GM15510 (cell line): ENCODE measurements at regions not wholly inside any gene's neighbourhood (a gene's known extent, or its start where the extent isn't known, plus 50 kb on each side); places are given as distances from the start of the nearest gene placed in this dataset.

ENCODE experiments used
- POLR2A ChIP-seq: IDR thresholded peaks from 3 replicates; pipeline ENCODE4 v1.6.1; 2011; ENCODE audit warnings: borderline replicate concordance; ENCODE audit not compliant: insufficient read length; ENCODE audit errors: extremely low read depth

DNA sequence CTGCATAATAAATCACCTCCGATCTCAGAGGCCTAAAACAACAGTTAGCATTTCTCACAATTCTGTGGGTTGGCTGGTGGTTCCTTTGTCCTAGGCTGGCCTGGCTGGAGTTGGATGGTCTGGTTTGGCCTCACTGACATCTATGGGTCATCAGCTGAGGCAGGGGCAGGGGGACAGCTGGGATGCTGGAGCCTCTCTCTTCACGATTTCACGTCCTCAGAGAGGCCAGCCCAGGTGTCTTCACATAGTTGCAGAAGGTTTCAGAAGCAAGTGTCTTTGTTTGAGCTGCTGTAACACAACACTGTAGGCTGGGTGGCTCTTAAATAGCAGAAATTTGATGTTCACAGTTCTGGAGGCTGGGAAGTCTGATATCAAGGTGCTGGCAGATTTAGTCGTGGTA, 155.5 kb upstream of the CACNA1E start:
- TF ChIP-seq POLR2A, result no peak

DNA sequence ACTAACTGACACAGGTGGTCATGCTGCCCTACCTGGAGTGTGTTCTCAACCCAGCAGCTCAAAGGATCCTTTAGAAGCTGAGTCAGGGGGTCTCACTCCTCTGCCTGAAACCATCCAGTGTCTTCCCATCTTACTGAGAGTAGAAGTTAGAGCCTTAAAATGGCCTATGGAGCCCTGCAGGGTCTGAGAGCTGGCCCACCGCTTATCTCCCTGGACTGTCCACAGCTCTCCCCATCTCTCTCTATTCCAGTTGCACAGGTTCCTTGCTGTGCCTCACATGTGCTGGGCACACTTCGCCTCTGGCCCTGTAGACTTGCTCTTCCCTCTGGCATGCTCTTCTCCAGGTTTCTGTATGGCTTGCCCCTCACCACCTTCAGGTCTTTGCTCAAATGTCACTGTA, 148.6 kb upstream of the CACNA1E start:
- TF ChIP-seq POLR2A, result no peak

DNA sequence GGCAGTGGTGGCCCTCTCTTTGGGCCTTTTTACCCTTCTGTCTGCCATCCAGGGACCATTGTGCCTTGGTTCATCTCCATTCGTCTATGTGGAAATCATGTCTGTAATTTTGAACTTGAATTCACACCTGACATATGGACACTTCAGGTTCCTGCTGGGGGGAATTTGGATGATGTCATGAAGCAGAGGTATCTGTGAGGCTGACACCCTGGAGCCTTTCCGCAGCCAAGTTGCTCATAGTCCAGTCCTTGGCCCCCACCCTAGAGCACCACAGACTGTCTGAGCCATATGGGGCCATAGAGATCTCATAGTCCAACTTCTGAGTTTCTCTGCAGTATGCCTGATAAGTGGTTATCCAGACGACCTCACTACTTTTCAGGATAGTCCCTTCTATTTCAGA, 147.7 kb upstream of the CACNA1E start:
- no peak for TF ChIP-seq POLR2A

DNA sequence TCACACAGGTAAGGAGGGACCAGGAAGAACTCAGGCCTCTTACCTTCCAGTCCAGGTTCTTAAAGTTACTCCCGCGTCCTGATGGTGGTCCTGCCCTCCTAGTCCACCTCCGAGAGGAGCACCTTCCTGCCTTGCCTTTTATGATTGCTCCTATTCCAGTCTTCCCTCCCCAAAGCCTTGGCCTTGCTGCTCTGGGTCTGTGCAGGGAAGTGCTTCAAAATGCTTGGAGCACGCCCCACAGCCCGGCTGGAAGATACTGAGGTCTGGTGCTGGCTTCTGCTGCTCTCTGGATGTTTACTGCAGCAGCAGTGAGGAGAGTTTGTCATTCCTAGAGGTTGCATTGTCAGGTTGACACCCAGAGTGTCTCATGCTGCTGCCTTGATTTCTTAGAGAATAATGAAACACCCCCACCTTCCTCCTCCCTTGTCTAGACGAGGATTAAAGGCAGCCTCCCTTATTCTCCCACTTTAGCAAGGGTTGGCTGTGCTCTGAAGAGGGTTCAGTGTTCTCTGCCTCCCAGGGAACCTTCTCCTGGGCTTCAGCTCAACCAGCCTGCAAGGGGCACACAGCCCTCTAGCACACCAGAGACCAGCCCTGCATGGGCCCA, 142.2 kb upstream of the CACNA1E start:
- no peak for TF ChIP-seq POLR2A

DNA sequence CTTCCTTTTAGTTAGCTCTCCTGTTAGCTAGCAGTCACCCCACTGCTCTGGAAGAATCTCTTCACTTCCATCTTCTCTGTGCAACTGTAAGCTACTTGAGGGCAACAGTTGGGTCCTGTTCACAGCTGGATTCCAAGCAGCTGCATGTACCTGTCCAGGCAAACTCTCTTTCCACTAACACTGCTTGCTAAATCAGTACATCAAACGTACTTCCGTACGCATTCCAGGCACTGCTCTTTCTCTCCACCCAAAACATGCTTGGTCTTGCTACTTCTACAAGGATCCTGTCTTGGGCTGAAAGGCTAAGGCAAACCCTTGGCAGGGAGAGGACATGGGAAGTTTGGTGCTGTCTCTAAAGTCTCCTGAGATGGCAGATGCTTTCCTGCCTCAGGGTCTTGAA, 139.2 kb upstream of the CACNA1E start:
- TF ChIP-seq POLR2A, result no peak

DNA sequence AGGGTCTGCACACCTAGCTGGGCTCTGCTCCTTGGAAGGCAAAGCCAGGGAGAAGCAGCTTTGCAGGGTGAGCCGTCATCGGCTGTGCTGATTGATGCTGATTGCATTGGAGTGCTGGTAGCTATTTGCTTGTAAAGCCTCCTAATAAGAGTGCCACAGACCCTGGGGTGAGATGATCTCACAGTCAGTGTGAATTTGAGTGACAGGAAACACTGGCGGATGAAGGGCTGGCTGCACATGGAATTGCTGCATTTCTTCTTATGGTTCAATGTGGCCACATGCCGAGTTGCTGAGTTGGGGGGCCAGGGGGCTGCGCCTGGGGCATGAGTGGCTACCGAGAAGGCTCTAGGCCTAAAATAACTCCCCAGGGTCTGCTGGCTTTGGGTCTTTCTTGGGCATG, 138.2 kb upstream of the CACNA1E start:
- no peak for TF ChIP-seq POLR2A

DNA sequence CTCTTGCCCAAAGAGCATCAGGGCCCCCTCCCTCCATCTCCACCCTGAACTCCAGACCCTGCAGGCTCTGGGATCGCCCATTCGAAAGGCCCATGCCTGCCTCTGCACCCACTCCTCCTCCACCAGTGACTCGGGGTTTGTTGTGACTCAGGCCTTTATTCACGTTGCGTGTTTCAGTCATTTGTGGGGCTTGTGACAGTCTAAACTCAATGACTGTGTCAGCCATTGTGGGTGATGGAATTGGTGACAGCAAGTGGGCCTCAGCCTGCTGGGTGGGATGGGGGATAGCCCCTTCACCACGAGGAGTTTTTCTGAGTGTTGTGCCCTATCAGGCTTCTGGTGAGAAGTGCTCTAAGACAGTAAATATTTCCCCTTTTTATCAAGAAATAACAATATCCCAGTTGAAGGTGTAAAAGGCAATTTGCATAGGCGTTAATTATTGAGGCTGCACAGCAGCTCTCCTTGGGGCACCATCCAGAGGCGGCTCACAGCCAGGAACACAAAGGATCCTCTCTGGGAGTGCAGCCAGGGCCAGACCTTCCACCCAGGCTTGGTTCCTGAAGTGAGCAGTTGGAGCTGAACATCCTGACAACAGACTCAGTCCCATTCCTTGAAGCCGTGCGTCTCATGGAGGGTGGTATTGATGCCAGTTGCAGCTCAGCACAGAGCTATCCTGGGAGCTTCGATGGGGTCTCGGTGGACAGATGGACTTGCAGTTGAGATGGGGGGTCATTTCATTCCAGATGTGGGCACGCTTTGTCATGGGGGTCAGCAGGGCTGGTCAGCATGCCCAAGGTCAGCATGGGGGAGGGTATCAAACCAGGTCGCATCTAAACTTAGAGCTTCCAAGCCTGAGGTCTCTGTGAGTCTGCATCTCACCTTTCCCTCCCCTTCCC, 135.6 kb upstream of the CACNA1E start:
- no peak for TF ChIP-seq POLR2A

DNA sequence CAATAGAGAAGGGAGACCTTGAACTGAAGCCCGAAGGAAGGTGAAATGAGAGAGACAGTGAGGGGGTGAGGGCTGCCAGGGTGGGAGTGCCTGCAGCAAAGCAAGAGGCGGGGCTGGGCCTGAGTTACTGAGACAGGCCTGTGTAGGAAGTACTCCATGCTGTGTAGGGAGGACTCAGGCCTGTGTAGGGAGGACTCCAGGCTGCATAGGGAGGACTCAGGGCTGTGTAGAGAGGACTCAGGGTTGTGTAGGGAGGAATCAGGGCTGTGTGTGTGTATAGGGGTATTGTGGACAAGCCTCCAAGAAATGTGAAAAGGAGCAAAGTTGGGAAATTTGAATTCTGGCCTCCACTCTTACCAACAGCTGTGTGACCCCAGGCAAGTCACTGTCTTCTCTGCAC, 133.8 kb upstream of the CACNA1E start:
- no peak for TF ChIP-seq POLR2A

DNA sequence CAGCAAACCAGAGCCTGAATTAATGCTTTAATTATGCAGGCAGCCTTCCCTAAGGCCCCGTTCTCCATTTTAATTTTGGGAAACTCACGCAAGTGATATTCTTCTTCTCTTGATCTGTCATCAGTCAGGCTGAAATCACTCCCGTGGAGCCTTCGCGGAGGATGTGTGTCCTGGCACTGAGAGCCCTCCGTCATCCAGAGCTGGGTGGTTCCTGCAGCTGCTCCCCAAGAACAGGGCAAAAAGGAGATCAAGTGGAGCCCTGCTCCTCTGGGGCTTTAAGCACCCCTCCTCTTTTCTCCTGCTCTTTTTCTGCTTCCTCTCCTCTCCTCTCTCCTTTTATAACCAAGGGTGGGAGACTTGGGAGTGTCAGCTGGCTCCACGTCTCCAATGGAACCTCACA, 133.2 kb upstream of the CACNA1E start:
- no peak for TF ChIP-seq POLR2A

DNA sequence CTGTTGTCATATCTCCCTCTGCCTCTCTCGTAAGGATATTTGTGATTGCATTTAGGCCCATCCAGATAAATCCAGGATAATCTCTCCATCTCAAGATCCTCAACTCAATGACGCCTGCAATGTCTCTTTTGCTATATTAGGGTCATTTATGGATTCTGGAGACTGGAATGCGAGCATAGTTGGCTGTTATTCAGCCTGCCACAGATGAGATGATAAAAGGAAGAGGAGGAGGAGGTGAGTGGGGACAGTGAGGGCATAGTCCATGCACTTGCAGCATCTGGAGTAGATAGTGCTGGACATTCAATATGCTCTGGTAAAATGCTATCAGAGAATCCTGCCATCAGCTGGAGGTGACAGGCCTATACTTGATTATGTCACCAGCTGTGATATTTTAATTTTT, 131.6 kb upstream of the CACNA1E start:
- TF ChIP-seq POLR2A, result no peak

DNA sequence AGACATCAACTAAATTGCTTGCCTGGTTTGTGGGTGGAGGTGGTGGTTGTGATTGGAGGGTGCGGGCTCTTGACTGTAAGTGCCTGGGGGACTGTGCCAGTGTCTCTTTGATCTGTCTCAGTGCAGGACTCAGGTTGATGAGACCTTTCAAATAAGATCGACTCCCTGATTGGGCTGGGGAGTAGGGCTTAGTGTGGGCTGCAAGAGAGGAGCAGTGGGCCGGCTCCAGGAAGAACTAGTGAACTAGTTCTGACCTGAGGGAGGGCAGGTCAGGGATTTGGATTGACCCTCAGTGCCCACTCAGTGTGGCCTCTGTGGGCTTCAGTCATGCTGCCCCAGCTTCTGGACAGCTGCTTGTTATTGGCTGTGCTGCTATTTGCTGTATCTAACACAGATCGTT, 130.6 kb upstream of the CACNA1E start:
- TF ChIP-seq POLR2A, result no peak

DNA sequence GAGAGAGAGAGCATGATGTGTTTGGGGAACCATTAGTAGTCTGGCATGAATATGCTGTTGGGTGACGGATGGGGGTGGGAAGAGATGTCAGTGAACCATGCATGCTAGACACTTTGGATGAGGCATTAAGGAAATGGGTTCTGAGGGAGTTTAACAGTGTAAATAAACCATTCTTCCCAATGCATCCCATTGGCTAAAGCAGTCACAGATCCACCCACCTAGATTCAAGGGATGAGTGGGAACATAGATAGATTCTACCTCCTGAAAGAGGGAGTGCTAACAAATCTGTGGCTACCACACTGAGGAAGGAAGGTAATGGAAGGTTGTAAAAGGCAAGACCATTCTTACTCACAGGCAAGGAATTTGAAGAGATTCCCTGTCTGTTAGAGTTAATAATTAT, 129.8 kb upstream of the CACNA1E start:
- no peak for TF ChIP-seq POLR2A

DNA sequence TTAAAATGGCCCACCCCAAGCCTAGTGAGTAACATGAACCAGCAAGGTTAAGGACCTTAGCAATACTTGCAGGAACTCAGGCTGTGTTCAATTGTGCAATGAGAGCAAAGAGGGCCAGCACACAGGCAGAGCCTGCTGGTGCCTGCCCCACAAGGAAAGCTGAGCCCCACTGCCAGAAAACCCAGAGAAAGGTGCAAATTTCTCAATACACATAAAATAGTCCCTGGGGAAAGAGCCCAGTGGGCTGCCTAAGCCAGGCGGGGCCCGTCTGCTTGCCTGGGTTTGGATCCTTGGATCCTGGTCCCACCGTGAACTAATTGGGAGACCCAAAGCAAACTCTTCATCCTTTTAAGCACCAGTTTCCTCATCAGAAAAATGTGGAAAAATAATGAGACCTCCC, 128.5 kb upstream of the CACNA1E start:
- TF ChIP-seq POLR2A, result no peak

DNA sequence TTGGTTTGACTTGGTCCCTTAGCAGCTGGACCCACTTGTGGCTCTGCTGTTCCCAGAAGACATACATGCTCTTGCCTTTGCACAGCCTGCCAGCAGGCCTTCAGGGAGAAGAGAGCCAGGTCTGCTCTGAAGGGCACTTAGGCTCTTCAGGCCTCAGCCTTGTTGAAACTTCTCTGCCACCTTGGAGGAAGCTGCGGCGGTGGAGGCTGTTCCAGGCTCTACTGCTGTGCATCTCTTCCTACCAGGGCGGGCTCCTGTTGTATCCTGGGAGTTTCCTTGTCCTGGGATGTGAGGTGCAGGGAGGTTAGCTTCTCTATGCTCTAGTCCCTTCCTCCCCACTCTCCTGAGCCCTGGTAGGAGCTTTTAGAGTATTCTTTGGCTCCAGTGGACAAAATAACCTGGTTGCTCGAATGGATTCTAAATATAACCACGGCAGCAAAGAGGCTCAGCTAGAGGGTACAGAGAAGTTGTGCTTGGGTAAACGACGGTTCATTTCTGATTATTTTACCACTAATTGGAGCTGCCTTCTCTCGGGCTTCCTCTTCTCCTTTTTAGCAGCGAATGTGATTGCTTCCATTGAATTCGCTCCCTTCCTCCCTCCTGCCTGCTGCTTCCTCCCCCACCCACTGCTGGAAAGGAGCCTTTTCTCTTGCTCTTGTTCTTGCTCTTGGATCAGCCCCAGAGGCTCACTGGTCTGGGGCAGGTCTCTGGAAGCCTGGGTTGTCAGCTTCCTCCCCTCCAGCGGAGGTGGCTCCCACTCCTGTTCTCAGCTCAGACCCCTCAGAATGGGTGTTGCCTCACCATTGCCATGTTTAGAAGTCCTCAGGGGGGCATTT, 126.6 kb upstream of the CACNA1E start:
- TF ChIP-seq POLR2A, result no peak

DNA sequence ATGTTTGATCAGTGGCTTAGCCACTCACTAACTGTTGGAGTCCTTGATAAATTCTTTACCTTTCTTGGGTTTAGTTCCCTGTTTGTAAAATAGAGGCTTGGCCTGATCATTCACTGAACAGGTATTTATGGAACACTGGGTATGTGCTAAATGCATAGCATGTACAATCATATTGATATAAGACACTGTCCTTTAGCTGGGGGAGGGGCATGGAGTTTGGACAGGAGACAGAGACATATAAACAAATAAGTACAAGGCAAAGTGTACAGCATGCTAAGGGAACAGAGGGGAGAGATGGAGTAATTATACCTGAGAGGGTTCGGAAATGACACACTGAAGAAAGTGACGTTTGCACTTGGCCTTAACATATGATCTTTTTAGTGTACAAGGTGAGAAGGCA, 124.3 kb upstream of the CACNA1E start:
- TF ChIP-seq POLR2A, result no peak

DNA sequence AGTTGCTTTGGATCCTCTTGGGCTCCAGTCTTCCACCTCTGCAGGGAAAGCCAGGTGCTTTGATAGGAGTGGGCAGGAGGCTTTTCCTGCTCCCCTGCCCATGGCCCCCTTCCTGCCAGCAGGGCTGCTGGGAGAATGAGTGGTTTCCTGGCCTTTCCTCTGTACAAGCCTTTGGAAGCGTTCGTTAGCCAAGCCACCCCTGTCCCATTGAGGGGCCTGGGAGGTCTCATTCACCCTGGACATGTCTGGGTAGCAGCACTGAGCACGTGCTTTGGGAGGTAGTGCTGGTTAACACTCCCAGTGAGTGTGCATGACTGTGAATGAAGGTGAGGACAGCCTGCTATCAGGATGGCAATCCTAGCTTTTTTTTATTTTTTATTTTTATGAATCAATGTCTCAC, 118.5 kb upstream of the CACNA1E start:
- no peak for TF ChIP-seq POLR2A

DNA sequence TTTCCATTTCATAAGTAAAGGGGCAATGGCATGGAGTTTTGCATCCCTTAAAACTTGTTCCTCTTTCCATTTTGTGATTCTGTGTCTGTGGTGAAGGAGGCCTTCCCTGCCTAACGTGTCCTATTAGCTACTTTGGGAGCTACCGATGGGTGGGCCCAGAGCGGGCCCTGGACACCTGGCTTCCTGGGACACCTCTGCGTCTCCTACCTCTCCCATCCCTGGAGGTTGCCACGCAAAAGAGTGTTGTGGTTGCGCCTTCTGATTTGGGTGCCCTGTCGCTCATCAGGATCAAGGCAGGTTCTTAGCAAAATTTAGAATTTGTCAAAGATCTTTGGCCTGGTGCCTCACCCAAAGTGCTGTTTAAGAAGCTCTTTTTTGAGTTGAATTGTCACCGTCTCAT, 116.4 kb upstream of the CACNA1E start:
- TF ChIP-seq POLR2A, result no peak

DNA sequence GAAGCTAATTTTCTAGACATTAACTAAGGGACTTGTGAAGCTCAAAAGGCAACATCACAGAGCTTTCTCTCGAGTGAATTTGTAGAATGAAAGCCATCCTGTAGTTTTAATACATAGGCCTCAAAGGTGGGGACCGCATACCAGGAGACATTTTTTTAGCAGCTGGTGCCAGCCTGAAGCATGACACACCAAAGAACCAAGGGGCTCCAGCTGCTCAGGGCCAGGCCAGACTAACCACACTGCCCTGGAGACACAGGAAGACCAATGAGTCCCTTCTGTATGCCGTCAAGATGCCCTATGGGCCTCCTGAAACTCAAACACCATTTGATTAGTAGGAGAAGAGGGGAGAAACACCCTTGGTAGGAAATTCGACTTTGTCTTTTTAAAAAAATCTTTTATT, 113.9 kb upstream of the CACNA1E start:
- TF ChIP-seq POLR2A, result no peak
